GM23248 (cell line): ENCODE measurements at regions not wholly inside any gene's neighbourhood (a gene's known extent, or its start where the extent isn't known, plus 50 kb on each side); places are given as distances from the start of the nearest gene placed in this dataset.

Experiments
- EZH2 ChIP-seq: fragments of 200-600 bp; sonication (generic); IDR thresholded peaks from 2 replicates; pipeline ENCODE4 v1.6.1; 2018; ENCODE audit warnings: antibody characterized with exemption, mild to moderate bottlenecking; ENCODE audit not compliant: insufficient read depth, poor library complexity, severe bottlenecking
- EZH2phosphoT487 ChIP-seq: fragments of 200-600 bp; sonication (generic); IDR thresholded peaks from 2 replicates; pipeline ENCODE4 v1.6.1; 2018; ENCODE audit warnings: antibody characterized with exemption, moderate library complexity, mild to moderate bottlenecking, low read depth; ENCODE audit not compliant: insufficient read depth

DNA sequence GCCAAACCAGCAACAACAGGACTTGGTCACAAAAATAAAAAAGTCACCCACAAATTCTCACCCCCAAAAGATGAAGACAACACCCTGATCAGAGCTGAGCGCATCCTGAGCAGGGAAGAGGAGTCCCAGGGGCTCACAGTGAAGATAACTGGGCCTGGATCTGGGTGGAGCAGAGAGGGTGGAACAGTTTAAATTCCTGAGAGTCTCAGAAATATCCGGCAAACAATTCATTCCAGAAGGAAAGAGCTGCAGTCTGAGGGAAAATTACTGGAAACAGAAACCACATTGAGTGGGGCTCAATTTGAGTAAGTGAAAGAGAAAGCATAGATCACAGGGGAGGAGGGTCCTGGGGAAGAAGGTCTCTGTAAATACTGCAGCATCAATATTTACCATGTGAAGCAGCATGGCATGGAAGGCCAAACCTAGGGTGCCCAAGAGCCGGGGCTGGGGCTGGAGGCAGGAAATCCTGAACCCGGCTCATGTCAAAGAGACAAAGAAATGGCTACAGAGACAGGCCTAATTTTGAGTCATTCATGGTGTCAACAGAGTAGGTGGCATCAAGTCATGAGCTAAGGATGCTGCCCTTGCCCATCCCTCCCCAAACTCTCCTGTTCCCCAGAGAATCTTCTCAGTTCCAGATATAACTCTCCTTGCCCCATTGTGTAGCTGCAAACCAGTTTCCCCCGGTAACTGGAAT is 61.4 kb upstream of the ZBTB7C start:
- TF ChIP-seq EZH2phosphoT487 (no peak), EZH2 (no peak)
